CD8-positive, alpha-beta memory T cell (primary cell): ENCODE measurements at regions not wholly inside any gene's neighbourhood (a gene's known extent, or its start where the extent isn't known, plus 50 kb on each side); places are given as distances from the start of the nearest gene placed in this dataset.

Source experiments
- CTCF ChIA-PET: fragments of 350-600 bp; sonication (Branson Sonifier 250); formaldehyde crosslinking; loops from one replicate; lab custom pipeline; 2021; ENCODE audit warnings: antibody characterized with exemption; lab: Charles Lee
- POLR2A ChIA-PET: fragments of 350-600 bp; sonication (Branson Sonifier 250); formaldehyde crosslinking; loops from one replicate; lab custom pipeline; 2021; ENCODE audit warnings: antibody characterized with exemption; lab: Charles Lee
- DNase-seq, 5 donors: peaks; one replicate each; pipeline versions ENCODE4 v3.0.0 to v3.0.0-alpha.2; 2020 to 2022; ENCODE audit warnings: mixed read lengths in 1 of 5
- H3K27ac ChIP-seq: one replicate; pipeline ENCODE4 v1.7.0; 2013; ENCODE audit warnings: low read depth, mild to moderate bottlenecking, low read length, moderate library complexity
- H3K27me3 ChIP-seq: 2 replicates; pipeline ENCODE4 v1.7.0; 2013; ENCODE audit warnings: low read length, mild to moderate bottlenecking; ENCODE audit not compliant: insufficient read depth, poor library complexity, severe bottlenecking
- H3K36me3 ChIP-seq: 2 replicates; pipeline ENCODE4 v1.7.0; 2013; ENCODE audit warnings: mild to moderate bottlenecking, low read length, moderate library complexity; ENCODE audit not compliant: insufficient read depth
- H3K4me1 ChIP-seq: 2 replicates; pipeline ENCODE4 v1.7.0; 2013; ENCODE audit warnings: mild to moderate bottlenecking, low read length, moderate library complexity; ENCODE audit not compliant: insufficient read depth
- H3K4me3 ChIP-seq: 2 replicates; pipeline ENCODE4 v1.7.0; 2013; ENCODE audit warnings: mild to moderate bottlenecking, low read length
- H3K9me3 ChIP-seq: 2 replicates; pipeline ENCODE4 v1.7.0; 2013; ENCODE audit warnings: mild to moderate bottlenecking, low read length
- H3K27ac Mint-ChIP-seq, 8 donors: one replicate each; pipeline ENCODE4 v1.8.0; 2020 to 2021; ENCODE audit warnings: mixed read lengths in 8 of 8, mild to moderate bottlenecking in 6 of 8, inconsistent platforms in 3 of 8, moderate library complexity in 3 of 8
- H3K27me3 Mint-ChIP-seq, 2 donors: one replicate each; pipeline ENCODE4 v1.8.0; 2020 to 2021; ENCODE audit warnings: mixed read lengths in 2 of 2, mild to moderate bottlenecking in 1 of 2, moderate library complexity in 1 of 2
- H3K36me3 Mint-ChIP-seq, 3 donors: one replicate each; pipeline ENCODE4 v1.8.0; 2020 to 2021; ENCODE audit warnings: mixed read lengths in 3 of 3, inconsistent platforms in 1 of 3, mild to moderate bottlenecking in 1 of 3
- H3K4me1 Mint-ChIP-seq, 3 donors: one replicate each; pipeline ENCODE4 v1.8.0; 2020 to 2021; ENCODE audit warnings: mixed read lengths in 3 of 3, inconsistent platforms in 1 of 3, mild to moderate bottlenecking in 1 of 3
- H3K4me3 Mint-ChIP-seq, 7 donors: one replicate each; pipeline ENCODE4 v1.8.0; 2020 to 2021; ENCODE audit warnings: mixed read lengths in 7 of 7, mild to moderate bottlenecking in 6 of 7, moderate library complexity in 4 of 7, inconsistent platforms in 2 of 7
- H3K9me3 Mint-ChIP-seq, 5 donors: one replicate each; pipeline ENCODE4 v1.8.0; 2020 to 2022; ENCODE audit warnings: mixed read lengths in 5 of 5, mild to moderate bottlenecking in 3 of 5, moderate library complexity in 2 of 5, inconsistent platforms in 1 of 5

DNA sequence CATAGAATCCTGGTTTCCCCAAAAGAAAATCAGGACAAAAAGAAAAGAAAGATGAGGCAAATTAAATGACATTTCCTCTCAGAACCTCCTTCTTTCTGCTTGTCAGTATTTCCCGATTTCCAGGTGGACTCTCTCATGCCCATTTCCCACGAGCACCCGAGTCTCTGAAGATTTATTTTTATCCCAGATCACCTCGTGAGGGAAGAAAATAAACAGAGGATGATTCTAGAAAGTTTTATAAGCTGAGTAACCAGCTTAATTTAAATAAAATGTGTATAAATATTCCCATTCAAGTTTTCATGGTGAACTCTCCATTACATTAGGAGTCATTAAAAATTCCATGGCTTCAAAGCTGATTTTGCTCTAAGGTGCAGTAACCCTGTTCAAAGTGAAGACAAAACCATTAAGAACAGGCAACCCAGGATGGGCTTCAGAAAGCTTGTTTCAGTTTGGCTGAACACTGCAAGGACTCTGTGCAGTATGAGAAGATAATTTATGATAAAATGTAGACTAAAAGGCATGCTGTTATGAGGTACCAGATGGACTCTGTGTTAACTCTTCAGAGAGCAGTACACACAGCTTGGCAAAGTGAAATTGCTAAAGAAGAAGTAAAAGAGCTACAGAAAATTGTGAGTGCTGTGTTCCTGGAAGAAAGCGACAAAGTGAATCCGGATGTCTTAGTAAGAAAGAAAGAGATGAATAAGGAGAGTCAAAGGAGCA, 521.3 kb upstream of the LRRN3 start:
- Histone ChIP-seq H3K9me3 (no peaks in the 10 kb centered on the region), H3K4me3 (no peak overlapping the region), H3K4me1 (no peaks in the 10 kb centered on the region), H3K27me3 (no peaks in the 10 kb centered on the region), H3K36me3 (no peaks in the 10 kb centered on the region), H3K27ac (no peak overlapping the region)
- H3K27me3 Mint-ChIP-seq, result no peaks in the 10 kb centered on the region
- ChIA-PET POLR2A (no interaction called here), CTCF (no interaction called here)
- H3K36me3 Mint-ChIP-seq, result no peaks in the 10 kb centered on the region
- H3K4me3 Mint-ChIP-seq, result no peak overlapping the region
- H3K4me1 Mint-ChIP-seq, result no peaks in the 10 kb centered on the region
- H3K9me3 Mint-ChIP-seq, result peaks cover 0 to 2% (median 0%) of the 10 kb centered on the region in 5 donors
- DNase-seq, result no peak
- H3K27ac Mint-ChIP-seq, result no peak overlapping the region

DNA sequence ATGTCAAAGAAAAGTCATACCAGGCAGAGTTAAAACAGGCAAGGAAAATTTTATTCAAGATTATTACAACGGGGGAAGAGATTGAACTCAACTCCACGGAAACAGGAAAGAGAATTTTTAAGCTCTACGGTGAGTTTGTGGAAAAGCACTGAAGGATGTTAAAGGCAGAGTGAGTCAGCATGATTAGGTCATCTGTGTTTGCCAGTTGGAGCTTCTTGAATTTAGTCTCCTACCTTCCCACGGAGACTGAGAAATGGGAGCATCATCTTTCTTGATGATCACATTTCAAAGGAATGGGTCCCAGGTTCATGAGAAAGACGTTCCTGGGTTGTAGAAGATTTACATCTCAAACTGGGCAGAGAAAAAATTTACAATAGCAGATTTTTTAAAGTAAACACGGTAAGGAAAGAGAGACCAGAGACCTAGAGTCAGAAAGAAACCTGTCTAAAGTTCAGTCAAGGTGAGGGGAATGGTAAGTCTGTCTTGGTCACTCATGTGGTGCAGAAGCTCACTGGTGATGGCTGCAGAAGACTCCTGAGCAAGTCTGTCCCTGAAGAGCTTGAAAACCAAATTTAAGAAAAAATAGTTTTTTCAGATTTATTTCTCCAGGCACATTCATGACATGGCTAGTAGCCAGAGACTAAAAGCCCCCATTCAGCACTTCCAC, 516.9 kb upstream of the LRRN3 start:
- Mint-ChIP-seq H3K4me1 (no peaks in the 10 kb centered on the region), H3K9me3 (no peaks in the 10 kb centered on the region), H3K36me3 (no peaks in the 10 kb centered on the region), H3K4me3 (no peak overlapping the region), H3K27ac (peak overlapping the region in 1 of 8 donors; percentile 11), H3K27me3 (no peaks in the 10 kb centered on the region)
- DNase-seq, result no peak
- Histone ChIP-seq H3K4me1 (no peaks in the 10 kb centered on the region), H3K27me3 (no peaks in the 10 kb centered on the region), H3K27ac (no peak overlapping the region), H3K9me3 (no peaks in the 10 kb centered on the region), H3K36me3 (no peaks in the 10 kb centered on the region), H3K4me3 (no peak overlapping the region)
- CTCF ChIA-PET, result no interaction called here
- POLR2A ChIA-PET, result no interaction called here

DNA sequence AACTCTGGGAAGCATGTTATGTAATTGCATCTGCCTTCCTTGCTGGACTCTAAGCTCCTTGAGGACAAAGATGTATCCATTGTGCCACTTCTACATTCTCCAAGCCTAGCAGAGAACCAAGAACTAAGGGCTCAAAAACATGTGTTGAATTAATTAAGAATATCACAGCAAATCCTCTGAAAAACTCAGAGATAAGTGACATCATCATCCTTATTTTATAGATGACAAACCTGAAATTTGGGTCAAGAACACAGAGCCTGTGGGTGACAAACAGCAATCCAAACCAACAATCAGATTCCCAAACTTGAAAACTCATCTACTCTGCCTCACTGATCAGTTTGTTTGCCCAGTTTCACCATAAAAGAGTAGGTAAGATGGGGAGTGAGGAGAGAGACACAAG, 503.6 kb upstream of the LRRN3 start:
- CTCF ChIA-PET, result no interaction called here

DNA sequence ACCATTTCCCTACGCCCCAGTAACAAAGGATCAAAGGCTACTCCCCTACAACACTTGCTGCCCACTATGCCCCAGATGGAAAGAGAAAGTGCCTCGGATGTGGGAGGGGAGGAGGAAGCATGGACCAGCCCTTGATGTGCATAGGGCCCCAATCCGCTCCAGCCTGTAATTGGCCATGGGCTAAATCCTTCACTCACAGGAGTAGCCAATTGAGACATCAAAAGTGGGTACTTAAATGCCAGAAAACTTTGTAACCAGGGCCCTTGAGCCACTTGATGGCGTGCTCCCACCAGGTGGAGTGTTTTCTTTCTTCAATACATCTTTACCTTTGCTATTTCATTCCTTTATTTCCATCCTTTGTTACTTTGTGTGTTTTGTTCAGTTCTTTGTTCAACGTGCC, 500.5 kb upstream of the LRRN3 start:
- Histone ChIP-seq H3K4me3 (no peak overlapping the region), H3K9me3 (no peaks in the 10 kb centered on the region), H3K36me3 (no peaks in the 10 kb centered on the region), H3K4me1 (no peaks in the 10 kb centered on the region), H3K27me3 (no peaks in the 10 kb centered on the region), H3K27ac (no peak overlapping the region)
- Mint-ChIP-seq H3K36me3 (no peaks in the 10 kb centered on the region), H3K4me1 (no peaks in the 10 kb centered on the region), H3K27me3 (no peaks in the 10 kb centered on the region), H3K27ac (no peak overlapping the region), H3K9me3 (no peaks in the 10 kb centered on the region), H3K4me3 (no peak overlapping the region)
- ChIA-PET POLR2A (no interaction called here), CTCF (interaction anchor here (1.9 kb wide), 1 partner anchor 508 kb away, joined by 6 read pairs; no protein-coding TSS in a partner anchor)
- DNase-seq, result no peak

More for the DNA sequence above, 503.6 kb upstream of the LRRN3 start:
- no peak for DNase-seq
- Mint-ChIP-seq H3K9me3 (no peaks in the 10 kb centered on the region), H3K4me1 (no peaks in the 10 kb centered on the region), H3K4me3 (no peak overlapping the region), H3K27ac (no peak overlapping the region), H3K27me3 (no peaks in the 10 kb centered on the region), H3K36me3 (no peaks in the 10 kb centered on the region)
- Histone ChIP-seq H3K27me3 (no peaks in the 10 kb centered on the region), H3K4me3 (no peak overlapping the region), H3K4me1 (no peaks in the 10 kb centered on the region), H3K36me3 (no peaks in the 10 kb centered on the region), H3K9me3 (no peaks in the 10 kb centered on the region), H3K27ac (no peak overlapping the region)
- POLR2A ChIA-PET, result no interaction called here

DNA sequence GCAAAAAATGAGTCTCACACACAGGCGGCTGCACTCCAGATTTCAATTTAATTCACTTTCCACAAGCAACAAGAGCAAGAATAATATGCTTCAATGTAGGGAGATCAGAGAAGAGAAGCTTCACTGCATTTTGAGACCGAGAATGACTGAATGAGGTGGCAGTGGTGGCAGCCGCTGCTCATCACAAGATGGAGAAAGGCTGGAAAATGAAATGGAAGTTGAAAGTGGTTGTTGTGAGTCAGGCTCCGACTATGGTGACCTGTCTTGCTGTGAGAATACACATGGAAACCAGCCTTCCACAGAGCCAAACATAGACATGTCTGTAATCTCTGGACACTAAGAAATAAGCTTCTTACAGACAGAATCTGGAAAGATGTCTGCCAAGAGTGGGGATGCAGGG, 499.6 kb upstream of the LRRN3 start:
- Histone ChIP-seq H3K9me3 (no peaks in the 10 kb centered on the region), H3K27ac (no peak overlapping the region), H3K36me3 (no peaks in the 10 kb centered on the region), H3K4me1 (no peaks in the 10 kb centered on the region), H3K4me3 (no peak overlapping the region), H3K27me3 (no peaks in the 10 kb centered on the region)
- ChIA-PET POLR2A (no interaction called here), CTCF (interaction anchor here (2.0 kb wide), 1 partner anchor 508 kb away, joined by 6 read pairs; no protein-coding TSS in a partner anchor)
- H3K9me3 Mint-ChIP-seq, result no peaks in the 10 kb centered on the region
- H3K4me1 Mint-ChIP-seq, result no peaks in the 10 kb centered on the region
- no peaks in the 10 kb centered on the region for H3K36me3 Mint-ChIP-seq
- DNase-seq, result no peak
- H3K27ac Mint-ChIP-seq, result no peak overlapping the region
- no peak overlapping the region for H3K4me3 Mint-ChIP-seq
- H3K27me3 Mint-ChIP-seq, result no peaks in the 10 kb centered on the region

DNA sequence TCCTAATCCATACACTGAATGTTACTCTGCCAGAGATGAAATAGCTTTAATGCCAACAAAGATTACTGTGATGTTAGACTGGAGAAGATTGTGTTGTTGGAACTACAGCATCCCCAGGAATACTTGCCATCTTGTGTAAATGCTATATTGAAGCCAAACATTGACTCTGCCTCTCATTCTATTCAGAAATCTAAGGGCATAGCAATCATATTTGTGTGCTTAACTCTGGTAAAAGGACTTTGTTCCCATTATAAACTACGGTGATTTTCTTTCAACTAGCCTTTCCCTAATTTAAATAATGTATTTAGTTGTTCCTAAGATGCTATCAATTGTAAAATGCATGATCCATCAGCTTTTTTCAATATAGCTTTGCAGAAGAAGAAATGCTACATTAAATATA, 498.4 kb upstream of the LRRN3 start:
- H3K36me3 ChIP-seq, result no peaks in the 10 kb centered on the region
- Mint-ChIP-seq H3K9me3 (no peaks in the 10 kb centered on the region), H3K4me1 (no peaks in the 10 kb centered on the region), H3K36me3 (no peaks in the 10 kb centered on the region), H3K27me3 (no peaks in the 10 kb centered on the region), H3K4me3 (no peak overlapping the region), H3K27ac (no peak overlapping the region)
- POLR2A ChIA-PET, result no interaction called here
- CTCF ChIA-PET, result interaction anchor here (2.0 kb wide), 1 partner anchor 507 kb away, joined by 6 read pairs; no protein-coding TSS in a partner anchor
- H3K4me1 ChIP-seq, result no peaks in the 10 kb centered on the region
- DNase-seq, result no peak
- H3K9me3 ChIP-seq, result no peaks in the 10 kb centered on the region
- no peak overlapping the region for H3K27ac ChIP-seq
- H3K4me3 ChIP-seq, result no peak overlapping the region
- no peaks in the 10 kb centered on the region for H3K27me3 ChIP-seq

DNA sequence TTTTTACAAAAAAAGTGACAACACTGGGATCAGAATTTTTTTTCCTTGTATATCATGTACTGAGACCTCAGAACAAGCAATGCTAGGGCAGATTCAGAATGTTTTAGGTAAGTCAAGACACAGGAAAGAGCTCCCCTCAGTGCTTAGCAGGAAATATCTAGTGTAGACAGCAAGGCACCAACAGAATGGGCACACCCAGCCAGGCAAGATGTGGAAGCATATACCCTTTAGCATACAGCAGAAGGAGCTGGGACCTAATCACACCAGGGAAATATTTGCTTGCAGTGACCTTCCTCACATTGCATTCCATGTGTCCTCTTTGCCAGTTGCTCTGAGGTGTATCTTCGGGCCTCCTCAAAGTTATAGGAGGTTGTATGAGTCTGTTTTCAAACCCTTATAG, 497.6 kb upstream of the LRRN3 start:
- Mint-ChIP-seq H3K36me3 (no peaks in the 10 kb centered on the region), H3K9me3 (no peaks in the 10 kb centered on the region), H3K27ac (no peak overlapping the region), H3K27me3 (no peaks in the 10 kb centered on the region), H3K4me1 (no peaks in the 10 kb centered on the region), H3K4me3 (no peak overlapping the region)
- Histone ChIP-seq H3K27me3 (no peaks in the 10 kb centered on the region), H3K9me3 (no peaks in the 10 kb centered on the region), H3K27ac (no peak overlapping the region), H3K36me3 (no peaks in the 10 kb centered on the region), H3K4me1 (no peaks in the 10 kb centered on the region), H3K4me3 (no peak overlapping the region)
- CTCF ChIA-PET, result no interaction called here
- POLR2A ChIA-PET, result no interaction called here
- DNase-seq, result no peak

DNA sequence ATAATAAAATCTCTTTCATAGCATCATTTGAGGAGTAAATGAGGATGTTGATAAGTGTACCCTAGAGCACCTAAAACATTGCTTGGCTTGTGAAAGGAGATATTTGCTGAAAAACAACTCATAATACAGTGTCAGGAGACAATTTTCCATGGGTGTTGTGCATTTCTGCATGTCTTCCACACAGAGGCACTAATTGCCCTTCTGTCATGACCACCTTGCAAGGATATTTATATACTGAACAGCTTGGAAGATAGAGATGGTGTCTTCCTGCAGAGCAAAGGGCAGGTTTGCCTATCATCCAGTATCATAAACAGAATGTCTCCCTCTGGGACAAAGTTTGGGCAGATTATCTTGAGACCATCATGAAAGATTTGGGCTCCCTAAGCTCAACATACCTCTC, 495.2 kb upstream of the LRRN3 start:
- H3K9me3 Mint-ChIP-seq, result peaks cover 0 to 2% (median 0%) of the 10 kb centered on the region in 5 donors
- no peak overlapping the region for H3K27ac Mint-ChIP-seq
- Histone ChIP-seq H3K4me3 (no peak overlapping the region), H3K27ac (no peak overlapping the region), H3K4me1 (no peaks in the 10 kb centered on the region), H3K27me3 (no peaks in the 10 kb centered on the region), H3K36me3 (no peaks in the 10 kb centered on the region), H3K9me3 (no peaks in the 10 kb centered on the region)
- no peaks in the 10 kb centered on the region for H3K4me1 Mint-ChIP-seq
- POLR2A ChIA-PET, result interaction anchor here (0.5 kb wide), 1 partner anchor 530 kb away, joined by 3 read pairs; no protein-coding TSS in a partner anchor
- no peaks in the 10 kb centered on the region for H3K27me3 Mint-ChIP-seq
- CTCF ChIA-PET, result interaction anchor here (2.0 to 2.2 kb wide), 2 partner anchors 499 to 503 kb away, joined by 5 to 9 read pairs; no protein-coding TSS in a partner anchor
- H3K4me3 Mint-ChIP-seq, result no peak overlapping the region
- no peaks in the 10 kb centered on the region for H3K36me3 Mint-ChIP-seq
- peak in 1 of 5 donors; percentile 10 for DNase-seq
